Hepatocyte (in vitro differentiated cells): ENCODE measurements at regions not wholly inside any gene's neighbourhood (a gene's known extent, or its start where the extent isn't known, plus 50 kb on each side); places are given as distances from the start of the nearest gene placed in this dataset.

ENCODE experiments used
- CTCF ChIP-seq: fragments of 200-600 bp; sonication (generic); IDR thresholded peaks from 2 replicates; pipeline ENCODE4 v1.5.1; 2016; ENCODE audit warnings: antibody characterized with exemption, mild to moderate bottlenecking; ENCODE audit not compliant: poor library complexity
- EZH2 ChIP-seq: fragments of 200-600 bp; sonication (generic); IDR thresholded peaks from 2 replicates; pipeline ENCODE4 v1.6.1; 2016; ENCODE audit warnings: antibody characterized with exemption, mild to moderate bottlenecking, borderline replicate concordance

- TF ChIP-seq CTCF (no peak), EZH2 (no peak)
Observed at GRCh38 chrX:131595120-131595519, 51.2 kb downstream of the OR13H1 start.
